SK-N-SH (cell line): ENCODE measurements at regions not wholly inside any gene's neighbourhood (a gene's known extent, or its start where the extent isn't known, plus 50 kb on each side); places are given as distances from the start of the nearest gene placed in this dataset.

Experiments
- EP300 ChIP-seq, 2 experiments: IDR thresholded peaks; 2 replicates each; pipeline versions ENCODE4 v1.4.0 to v1.6.1; 2012; ENCODE audit warnings: borderline replicate concordance in 1 of 2, low read depth in 1 of 2, low read length in 1 of 2
- EZH2phosphoT487 ChIP-seq: fragments of 200-600 bp; sonication (generic); IDR thresholded peaks from 2 replicates; pipeline ENCODE4 v1.6.1; 2017; ENCODE audit warnings: low read depth, mixed run types, mild to moderate bottlenecking, antibody characterized with exemption, moderate library complexity, borderline replicate concordance
- GABPA ChIP-seq: IDR thresholded peaks from 2 replicates; pipeline ENCODE4 v1.4.0; 2012; ENCODE audit warnings: low read depth, mild to moderate bottlenecking
- MAX ChIP-seq: IDR thresholded peaks from 2 replicates; pipeline ENCODE4 v1.4.0; 2012; ENCODE audit warnings: low read depth
- POLR2AphosphoS5 ChIP-seq: IDR thresholded peaks from 2 replicates; pipeline ENCODE4 v1.6.1; 2012; ENCODE audit warnings: low read depth, low read length
- YY1 ChIP-seq: IDR thresholded peaks from 2 replicates; pipeline ENCODE4 v1.4.0; 2012; ENCODE audit warnings: low read depth, mild to moderate bottlenecking
- TF ChIP-seq, protein P1 (sequence below): fragments of 200-600 bp; sonication (generic); IDR thresholded peaks from 2 replicates; pipeline ENCODE4 v1.6.1; 2017; ENCODE audit warnings: antibody characterized with exemption, mild to moderate bottlenecking, moderate library complexity
- TF ChIP-seq, protein P2 (sequence below): fragments of 150-350 bp; IDR thresholded peaks from 2 replicates; pipeline ENCODE4 v1.6.1; 2017; ENCODE audit warnings: antibody characterized with exemption, low read length, low read depth, borderline replicate concordance
- TF ChIP-seq, protein P3 (sequence below): IDR thresholded peaks from 2 replicates; pipeline ENCODE4 v1.6.1; 2012; ENCODE audit warnings: mild to moderate bottlenecking, low read depth, low read length, moderate library complexity

DNA sequence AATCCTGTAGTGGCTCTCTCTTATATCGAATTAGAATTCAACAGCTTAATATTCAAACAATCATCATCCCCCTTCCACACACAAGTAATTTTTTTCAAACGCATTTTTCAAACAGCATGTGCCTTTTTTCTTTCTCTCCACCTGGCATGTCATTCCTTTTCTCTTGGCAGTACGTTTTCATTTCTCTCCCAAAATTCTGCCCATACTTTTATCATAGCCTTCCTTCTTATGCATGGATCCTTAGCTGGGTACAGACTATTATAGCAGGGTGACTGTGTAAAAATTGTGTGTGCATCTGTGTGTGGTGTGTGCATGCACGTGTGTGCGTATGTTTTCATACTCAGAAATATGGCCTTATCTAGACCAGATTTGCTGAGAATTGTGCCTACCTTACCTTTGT, 184.3 kb downstream of the ZC3H11B start:
- TF ChIP-seq, protein P1, sequence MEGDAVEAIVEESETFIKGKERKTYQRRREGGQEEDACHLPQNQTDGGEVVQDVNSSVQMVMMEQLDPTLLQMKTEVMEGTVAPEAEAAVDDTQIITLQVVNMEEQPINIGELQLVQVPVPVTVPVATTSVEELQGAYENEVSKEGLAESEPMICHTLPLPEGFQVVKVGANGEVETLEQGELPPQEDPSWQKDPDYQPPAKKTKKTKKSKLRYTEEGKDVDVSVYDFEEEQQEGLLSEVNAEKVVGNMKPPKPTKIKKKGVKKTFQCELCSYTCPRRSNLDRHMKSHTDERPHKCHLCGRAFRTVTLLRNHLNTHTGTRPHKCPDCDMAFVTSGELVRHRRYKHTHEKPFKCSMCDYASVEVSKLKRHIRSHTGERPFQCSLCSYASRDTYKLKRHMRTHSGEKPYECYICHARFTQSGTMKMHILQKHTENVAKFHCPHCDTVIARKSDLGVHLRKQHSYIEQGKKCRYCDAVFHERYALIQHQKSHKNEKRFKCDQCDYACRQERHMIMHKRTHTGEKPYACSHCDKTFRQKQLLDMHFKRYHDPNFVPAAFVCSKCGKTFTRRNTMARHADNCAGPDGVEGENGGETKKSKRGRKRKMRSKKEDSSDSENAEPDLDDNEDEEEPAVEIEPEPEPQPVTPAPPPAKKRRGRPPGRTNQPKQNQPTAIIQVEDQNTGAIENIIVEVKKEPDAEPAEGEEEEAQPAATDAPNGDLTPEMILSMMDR, result no peak
- TF ChIP-seq YY1, result no peak
- TF ChIP-seq, protein P2, sequence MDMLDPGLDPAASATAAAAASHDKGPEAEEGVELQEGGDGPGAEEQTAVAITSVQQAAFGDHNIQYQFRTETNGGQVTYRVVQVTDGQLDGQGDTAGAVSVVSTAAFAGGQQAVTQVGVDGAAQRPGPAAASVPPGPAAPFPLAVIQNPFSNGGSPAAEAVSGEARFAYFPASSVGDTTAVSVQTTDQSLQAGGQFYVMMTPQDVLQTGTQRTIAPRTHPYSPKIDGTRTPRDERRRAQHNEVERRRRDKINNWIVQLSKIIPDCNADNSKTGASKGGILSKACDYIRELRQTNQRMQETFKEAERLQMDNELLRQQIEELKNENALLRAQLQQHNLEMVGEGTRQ, result no peak
- no peak for TF ChIP-seq MAX
- no peak for TF ChIP-seq EP300 (IDR thresholded peaks at IDR 0.05; ENCODE audit: borderline replicate concordance in 1 of 2, low read depth in 1 of 2, low read length in 1 of 2)
- TF ChIP-seq GABPA, result no peak
- no peak for TF ChIP-seq POLR2AphosphoS5
- no peak for TF ChIP-seq EZH2phosphoT487
- TF ChIP-seq, protein P3, sequence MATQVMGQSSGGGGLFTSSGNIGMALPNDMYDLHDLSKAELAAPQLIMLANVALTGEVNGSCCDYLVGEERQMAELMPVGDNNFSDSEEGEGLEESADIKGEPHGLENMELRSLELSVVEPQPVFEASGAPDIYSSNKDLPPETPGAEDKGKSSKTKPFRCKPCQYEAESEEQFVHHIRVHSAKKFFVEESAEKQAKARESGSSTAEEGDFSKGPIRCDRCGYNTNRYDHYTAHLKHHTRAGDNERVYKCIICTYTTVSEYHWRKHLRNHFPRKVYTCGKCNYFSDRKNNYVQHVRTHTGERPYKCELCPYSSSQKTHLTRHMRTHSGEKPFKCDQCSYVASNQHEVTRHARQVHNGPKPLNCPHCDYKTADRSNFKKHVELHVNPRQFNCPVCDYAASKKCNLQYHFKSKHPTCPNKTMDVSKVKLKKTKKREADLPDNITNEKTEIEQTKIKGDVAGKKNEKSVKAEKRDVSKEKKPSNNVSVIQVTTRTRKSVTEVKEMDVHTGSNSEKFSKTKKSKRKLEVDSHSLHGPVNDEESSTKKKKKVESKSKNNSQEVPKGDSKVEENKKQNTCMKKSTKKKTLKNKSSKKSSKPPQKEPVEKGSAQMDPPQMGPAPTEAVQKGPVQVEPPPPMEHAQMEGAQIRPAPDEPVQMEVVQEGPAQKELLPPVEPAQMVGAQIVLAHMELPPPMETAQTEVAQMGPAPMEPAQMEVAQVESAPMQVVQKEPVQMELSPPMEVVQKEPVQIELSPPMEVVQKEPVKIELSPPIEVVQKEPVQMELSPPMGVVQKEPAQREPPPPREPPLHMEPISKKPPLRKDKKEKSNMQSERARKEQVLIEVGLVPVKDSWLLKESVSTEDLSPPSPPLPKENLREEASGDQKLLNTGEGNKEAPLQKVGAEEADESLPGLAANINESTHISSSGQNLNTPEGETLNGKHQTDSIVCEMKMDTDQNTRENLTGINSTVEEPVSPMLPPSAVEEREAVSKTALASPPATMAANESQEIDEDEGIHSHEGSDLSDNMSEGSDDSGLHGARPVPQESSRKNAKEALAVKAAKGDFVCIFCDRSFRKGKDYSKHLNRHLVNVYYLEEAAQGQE, result no peak
